ENCODE measurements at regions not wholly inside any gene's neighbourhood (a gene's known extent, or its start where the extent isn't known, plus 50 kb on each side); places are given as distances from the start of the nearest gene placed in this dataset.

GRCh38 chr6:88366672-88367071, 200.5 kb upstream of the CNR1 start:
- no peak overlapping the region for H2BK12ac ChIP-seq (ENCODE audit: insufficient read length, low read depth, low read length)
- H3K27me3 Mint-ChIP-seq (ENCODE audit: low read depth): no peaks in the 10 kb centered on the region
- no peak overlapping the region for H3K27ac Mint-ChIP-seq
- H3K9me3 Mint-ChIP-seq: no peaks in the 10 kb centered on the region; a peak in 1 of 5 replicates
- H2BK20ac ChIP-seq (ENCODE audit: low read depth, low read length, poor library complexity, severe bottlenecking): no peak overlapping the region
- H3K4me2 ChIP-seq (ENCODE audit: insufficient read depth, insufficient read length, low read length): no peak overlapping the region
- no peaks in the 10 kb centered on the region for H3K79me1 ChIP-seq (ENCODE audit: insufficient read depth, low read depth, low read length, poor library complexity, severe bottlenecking)
- H3K9ac ChIP-seq (ENCODE audit: extremely low read depth, insufficient read length, low read length): no peak overlapping the region
- no peak overlapping the region for H2AK5ac ChIP-seq (ENCODE audit: insufficient read length, low read length)
- no peak overlapping the region for H3K14ac ChIP-seq (ENCODE audit: insufficient read depth, low read length)
- no peak overlapping the region for H3K23ac ChIP-seq (ENCODE audit: insufficient read length, low read depth, low read length)
- no peak overlapping the region for H3K27ac ChIP-seq (ENCODE audit: insufficient read length, low read depth, low read length)
- no peak overlapping the region for H2BK5ac ChIP-seq (ENCODE audit: insufficient read length, low read length)
- no peaks in the 10 kb centered on the region for H3K4me1 ChIP-seq (ENCODE audit: insufficient read depth, low read length)
- no peak overlapping the region for H3K56ac ChIP-seq (ENCODE audit: insufficient read length, low read depth, low read length)
- no peaks in the 10 kb centered on the region for H4K20me1 ChIP-seq (ENCODE audit: control insufficient read depth, insufficient read depth, insufficient read length)
- H4K8ac ChIP-seq (replicated peaks; ENCODE audit: insufficient read length, low read depth, low read length): no peak overlapping the region
- no CpG with 5 or more reads among the region's 2 CpGs for WGBS (ENCODE audit: extremely low coverage, insufficient read length, low lambda C conversion rate)
- H3K9me3 ChIP-seq (ENCODE audit: control insufficient read depth, low read depth, low read length): no peaks in the 10 kb centered on the region
- H2BK15ac ChIP-seq (ENCODE audit: low read depth, low read length): no peak overlapping the region
- H3K23me2 ChIP-seq (ENCODE audit: insufficient read length, low read depth, low read length, poor library complexity, severe bottlenecking): no peaks in the 10 kb centered on the region
- H3K18ac ChIP-seq (ENCODE audit: insufficient read length, low read depth, low read length): no peak overlapping the region
- H3K27me3 ChIP-seq (ENCODE audit: insufficient read depth, low read length): no peaks in the 10 kb centered on the region
- DNase-seq: no peak
- no peaks in the 10 kb centered on the region for H3K79me2 ChIP-seq (ENCODE audit: insufficient read depth, low read length)
- no peak overlapping the region for H4K5ac ChIP-seq (ENCODE audit: insufficient read length, low read depth, low read length)
- H3T11ph ChIP-seq (ENCODE audit: low read length): no peak overlapping the region
- peaks cover 0 to under 1% of the 10 kb centered on the region in 2 experiments; a peak in 2 of 4 replicates for H3K4me1 Mint-ChIP-seq
- no peak overlapping the region for H3K4ac ChIP-seq (ENCODE audit: low read depth, low read length)
- no peaks in the 10 kb centered on the region for H3K36me3 Mint-ChIP-seq (ENCODE audit: insufficient read depth in 1 of 3, low read depth in 3 of 3)
- no peak overlapping the region for H4K91ac ChIP-seq (ENCODE audit: insufficient read length, low read depth, low read length)
- H2BK120ac ChIP-seq (ENCODE audit: low read depth, low read length, poor library complexity, severe bottlenecking): no peak overlapping the region
- no peak for TF ChIP-seq CTCF (conservative IDR thresholded peaks at IDR 0.05)
- H3K4me3 Mint-ChIP-seq: no peak overlapping the region
- no peak overlapping the region for H2AFZ ChIP-seq (ENCODE audit: low read length)

All from H9 (cell line).